NCI-H2107 treated with DMSO at 0.1 percent for 48 hours (cell line): ENCODE measurements at regions not wholly inside any gene's neighbourhood (a gene's known extent, or its start where the extent isn't known, plus 50 kb on each side); places are given as distances from the start of the nearest gene placed in this dataset.
"Not testable (repeated sequence)": the region's sequence is repeated elsewhere in the genome, so short reads cannot be mapped to it uniquely, and the experiment has no call there.

ENCODE experiments used
- DNase-seq: peaks from one replicate; lab custom pipeline; 2025; ENCODE audit not compliant: unreplicated experiment; lab: John Stamatoyannopoulos, UW

DNA sequence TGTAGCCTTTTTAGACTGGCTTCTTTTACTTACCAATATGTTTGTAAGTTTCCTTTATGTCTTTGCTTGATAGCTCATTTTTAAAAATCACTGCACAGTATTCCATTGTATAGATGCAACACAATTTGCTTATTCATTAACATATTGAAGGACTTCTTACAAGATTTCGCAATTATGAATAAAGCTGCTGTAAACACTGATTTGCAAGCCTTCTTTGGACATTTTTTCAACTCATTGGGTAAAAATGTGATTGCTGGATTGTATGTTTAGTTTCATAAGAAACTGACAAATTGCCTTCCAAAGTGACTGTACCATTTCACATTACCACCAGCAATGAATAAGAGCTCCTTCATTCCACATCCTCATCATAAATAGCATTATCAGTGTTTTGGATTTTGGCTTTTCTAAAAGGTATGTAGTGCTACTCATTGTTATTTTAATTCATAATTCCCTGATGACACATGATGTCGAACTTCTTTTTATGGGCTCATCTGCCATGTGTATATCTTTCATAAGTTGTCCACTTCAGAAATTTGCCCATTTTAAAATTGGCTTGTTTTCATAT, 80.7 kb downstream of the TFAP2B start:
- DNase-seq = no peak

DNA sequence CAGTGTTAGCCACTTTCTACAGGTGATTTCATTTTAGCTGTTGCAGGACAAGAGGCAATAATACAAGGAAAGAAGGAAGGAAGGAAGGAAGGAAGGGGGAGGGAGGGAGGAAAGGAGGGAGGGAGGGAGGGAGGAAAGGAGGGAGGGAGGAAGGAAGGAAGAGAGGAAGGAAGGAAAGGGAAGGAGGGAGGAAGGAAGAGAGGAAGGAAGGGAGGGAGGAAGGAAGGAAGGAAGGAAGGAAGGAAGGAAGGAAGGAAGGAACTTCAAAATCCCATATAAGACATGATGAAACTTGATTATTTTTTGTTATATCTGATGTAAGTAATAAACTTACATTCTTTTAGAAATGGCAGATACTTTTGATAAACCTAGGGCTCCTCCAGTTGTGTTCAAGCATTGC, 83.6 kb downstream of the TFAP2B start:
- no peak for DNase-seq

DNA sequence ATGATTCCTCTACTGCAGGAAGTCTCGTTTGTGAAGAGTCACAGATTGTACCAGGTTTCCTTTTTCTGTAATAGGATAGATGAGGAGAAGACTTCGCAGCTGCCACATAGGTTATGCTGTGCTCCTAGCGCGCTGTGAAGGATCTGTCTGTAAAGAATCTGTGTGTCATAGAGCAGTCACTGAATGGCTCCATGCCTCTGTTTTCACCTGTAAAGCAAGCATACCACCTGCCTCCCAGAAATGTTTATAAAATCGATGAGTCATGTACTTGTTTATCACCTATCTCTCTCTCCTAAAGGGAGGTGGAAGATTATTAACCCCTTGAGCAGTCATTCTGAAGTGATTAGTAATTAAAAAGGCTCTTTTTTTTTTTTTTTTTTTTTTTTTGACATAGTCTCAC, 86.6 kb downstream of the TFAP2B start:
- peak; percentile 66 for DNase-seq

DNA sequence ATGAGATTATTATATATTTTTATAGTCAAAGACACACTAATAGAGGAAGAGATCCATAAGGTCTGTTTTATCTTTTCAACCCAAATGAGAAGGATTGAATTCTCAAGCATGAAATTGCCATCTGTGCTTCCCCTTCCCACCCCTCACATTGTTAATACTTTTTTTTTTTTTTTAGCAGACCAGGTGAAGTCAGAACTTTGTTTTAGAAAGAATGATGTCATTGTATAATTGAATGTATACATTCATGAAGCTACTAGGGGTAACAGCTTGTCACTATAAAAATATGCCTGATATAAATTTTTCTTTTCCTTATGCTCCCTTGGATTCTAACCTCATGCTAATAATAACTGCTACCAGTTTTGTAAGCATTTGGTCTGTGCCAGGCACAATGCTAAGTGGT, 88.9 kb downstream of the TFAP2B start:
- DNase-seq = no peak

DNA sequence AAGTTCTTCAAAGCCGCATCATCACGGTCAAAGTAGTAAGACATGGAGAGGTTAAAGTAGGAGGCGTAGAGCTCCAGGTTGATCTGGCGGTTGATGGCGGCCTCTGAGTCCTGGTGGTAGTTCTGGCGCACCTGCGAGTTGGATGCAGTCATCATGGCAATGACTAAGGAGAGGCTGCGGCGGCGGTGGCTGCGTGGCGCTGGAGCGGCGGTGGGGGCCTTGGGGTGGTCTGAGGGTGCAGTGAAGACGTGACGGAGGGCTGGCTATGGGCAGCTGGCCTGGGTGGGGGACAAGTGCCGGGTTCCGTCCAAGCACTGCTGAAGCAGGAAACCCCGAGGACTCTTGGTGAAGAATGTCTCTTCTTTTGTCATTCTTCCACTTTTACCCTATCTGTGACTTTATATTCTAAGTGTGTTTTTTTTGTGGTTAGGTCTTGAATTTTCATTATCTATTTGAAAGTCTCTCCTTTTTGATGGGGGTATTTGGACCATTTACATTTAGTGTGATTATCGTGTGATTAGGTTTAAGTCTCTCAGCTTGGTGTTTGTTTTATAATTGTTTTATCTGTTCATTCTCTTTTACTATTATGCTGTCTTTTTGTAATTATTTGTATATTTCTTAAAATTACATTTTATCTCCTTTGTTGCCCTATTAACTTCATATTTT, 94.6 kb downstream of the TFAP2B start:
- no peak for DNase-seq

DNA sequence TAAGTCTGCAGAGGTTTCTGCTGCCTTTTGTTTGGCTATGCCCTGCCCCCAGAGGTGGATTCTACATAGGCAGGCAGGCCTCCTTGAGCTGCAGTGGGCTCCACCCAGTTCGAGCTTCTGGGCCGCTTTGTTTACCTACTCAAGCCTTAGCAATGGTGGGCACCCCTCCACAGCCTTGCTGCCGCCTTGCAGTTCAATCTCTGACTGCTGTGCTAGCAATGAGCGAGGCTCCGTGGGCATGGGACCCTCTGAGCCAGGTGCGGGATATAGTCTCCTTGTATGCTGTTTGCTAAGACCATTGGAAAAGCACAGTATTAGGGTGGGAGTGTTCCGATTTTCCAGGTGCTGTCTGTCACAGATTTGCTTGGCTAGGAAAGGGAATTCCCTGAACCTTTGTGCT, 102.7 kb downstream of the TFAP2B start:
- not testable (repeated sequence) for DNase-seq

DNA sequence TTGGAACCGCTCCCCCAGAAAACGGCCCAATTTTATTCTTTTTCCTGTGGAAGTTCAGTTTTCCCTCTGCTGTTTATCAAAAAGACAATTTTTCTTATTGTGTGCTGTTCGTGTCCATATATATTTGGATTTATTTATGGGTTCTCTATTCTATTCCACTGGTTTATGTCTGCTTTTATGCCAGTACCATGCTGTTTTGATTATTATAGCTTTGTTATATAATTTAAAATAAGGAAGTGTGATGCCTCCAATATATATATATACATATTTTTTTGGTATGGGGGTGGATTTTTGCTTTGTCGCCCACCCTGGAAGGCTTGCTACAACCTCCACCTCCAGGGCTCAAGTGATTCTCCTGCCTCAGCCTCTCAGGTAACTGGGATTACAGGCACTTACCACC, 103.3 kb downstream of the TFAP2B start:
- DNase-seq = no peak

DNA sequence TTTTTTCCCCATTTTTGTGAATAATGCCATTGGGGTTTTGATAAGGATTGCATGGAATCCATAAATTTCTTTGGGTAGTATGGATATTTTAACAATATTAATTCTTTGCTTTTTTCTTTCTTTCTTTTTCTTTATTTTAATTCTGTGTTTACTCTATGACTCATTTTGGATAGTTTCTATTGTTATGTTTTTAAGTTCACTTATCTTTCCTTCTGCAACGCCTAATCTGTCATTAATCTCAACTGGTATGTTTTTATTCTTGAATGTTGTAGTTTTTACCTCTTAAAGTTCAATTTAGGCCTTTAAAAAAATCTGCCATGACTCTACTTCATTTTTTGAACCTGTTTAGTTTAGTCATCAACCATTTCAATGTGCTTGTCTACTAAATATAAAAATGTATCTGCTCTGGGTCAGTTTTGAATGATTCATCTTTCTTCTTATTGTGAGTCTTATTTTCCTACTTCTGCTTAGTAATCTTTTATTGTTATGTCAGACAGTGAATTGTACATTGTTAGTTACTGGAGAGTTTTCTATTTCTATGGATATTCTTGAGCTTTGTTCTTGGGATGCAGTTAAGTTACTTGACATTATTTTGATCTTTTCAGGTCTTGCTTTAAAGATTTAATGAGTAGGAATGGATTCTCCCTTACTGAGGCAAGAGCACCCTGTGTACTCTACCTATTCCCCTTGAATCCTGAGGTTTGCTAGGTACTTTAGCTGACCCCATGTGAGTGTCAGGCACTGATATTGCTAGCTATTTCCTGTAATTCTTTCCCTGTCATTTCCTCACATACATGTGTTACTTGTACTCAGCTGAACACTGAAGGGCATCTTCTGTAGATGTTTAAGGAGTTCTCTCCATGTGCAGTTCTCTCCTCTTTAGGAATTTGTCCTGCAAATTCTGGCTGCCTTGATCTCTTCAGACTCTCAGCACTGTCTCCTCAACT, 104.2 kb downstream of the TFAP2B start:
- no peak for DNase-seq

DNA sequence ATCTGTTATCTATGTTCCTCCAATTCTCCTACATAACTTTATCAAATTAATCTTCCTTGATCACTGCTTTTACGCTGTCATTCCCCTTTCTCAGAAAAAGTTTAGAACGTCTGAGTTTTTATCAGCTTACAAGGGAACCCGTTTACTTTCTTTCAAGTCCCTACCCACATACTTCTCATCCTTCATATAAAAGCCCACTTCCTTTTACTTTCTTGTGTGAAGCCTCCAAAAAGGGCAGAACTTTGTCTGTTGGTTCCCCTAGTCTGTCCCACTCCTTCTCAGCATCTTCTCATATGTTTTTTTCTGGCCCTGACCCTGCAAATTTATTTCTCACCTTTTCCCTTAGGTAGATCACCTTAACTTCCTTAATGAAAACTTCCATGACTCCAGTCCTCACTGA, 106.1 kb downstream of the TFAP2B start:
- DNase-seq = no peak

DNA sequence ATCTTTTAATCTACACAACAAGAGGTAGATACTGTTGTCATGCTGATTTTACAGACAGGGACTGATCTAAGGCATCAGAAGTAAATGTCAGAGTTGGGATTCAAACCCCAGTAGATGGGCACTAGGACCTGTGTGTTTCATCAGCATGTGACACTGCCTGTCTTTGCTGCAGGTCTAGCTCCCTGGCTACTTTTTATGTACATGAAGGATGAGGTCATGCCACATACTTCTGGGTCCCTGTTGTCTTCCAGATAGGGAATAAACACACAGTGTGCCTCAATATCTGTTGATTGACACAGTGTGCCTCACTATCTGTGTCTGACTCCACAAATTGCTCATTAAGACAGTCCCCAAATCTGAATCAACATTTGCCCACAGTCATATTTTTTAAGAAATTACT, 106.9 kb downstream of the TFAP2B start:
- no peak for DNase-seq

DNA sequence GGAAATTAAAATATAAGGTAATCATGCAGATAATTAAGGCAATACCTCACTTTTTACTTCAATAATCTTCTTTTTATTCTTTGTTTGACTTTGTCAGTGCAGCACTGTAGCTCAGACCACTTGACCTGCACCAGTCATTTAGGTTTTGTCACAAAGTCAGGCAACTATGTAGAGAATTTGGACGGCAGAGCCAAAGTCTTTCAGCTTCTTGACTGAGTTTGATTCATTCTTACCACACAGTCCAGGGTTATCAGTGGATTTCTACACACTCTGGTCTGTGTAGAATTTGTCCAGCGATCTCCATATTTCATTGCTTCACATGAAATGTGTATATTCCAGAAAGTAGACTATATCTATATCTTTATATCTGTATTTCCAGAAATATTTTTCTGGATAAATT, 107.3 kb downstream of the TFAP2B start:
- no peak for DNase-seq

DNA sequence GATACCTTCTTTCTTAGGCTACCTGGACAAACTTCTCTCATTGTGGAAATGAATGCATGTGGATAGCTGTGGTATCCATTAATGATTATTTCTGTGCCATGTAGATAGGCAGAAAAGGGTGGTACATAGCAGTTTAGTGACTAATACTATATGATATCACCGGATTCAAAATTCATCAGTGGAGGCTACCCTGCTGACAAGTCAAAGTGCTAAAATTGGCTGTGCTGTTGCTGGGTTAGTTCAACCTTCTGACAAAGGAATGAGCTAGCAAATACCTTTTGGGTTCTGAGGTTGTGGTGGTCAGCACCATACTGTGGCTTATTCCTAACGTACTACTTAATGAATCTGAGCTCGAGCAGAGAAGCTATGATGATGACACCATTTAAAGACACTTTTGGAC, 109.1 kb downstream of the TFAP2B start:
- DNase-seq = no peak

DNA sequence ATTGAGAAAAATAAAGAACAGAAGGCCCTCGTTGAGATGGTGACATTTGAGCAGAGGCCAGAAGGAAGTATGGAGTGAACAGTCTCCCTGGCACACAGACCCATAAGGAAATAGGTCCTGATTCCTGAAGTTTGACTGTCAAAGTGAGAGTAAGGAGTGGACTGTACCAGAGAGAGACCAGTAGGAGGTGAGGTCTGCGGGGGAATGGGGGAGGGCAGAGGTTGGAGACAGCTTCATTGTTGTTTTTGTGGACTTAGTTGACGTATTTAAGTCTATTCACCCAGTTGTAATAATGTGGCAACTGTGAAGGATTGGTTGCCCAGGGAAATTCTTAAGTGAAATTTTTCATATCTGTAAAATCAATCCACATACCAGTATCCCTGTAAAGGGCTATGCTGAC, 110.7 kb downstream of the TFAP2B start:
- DNase-seq = no peak

DNA sequence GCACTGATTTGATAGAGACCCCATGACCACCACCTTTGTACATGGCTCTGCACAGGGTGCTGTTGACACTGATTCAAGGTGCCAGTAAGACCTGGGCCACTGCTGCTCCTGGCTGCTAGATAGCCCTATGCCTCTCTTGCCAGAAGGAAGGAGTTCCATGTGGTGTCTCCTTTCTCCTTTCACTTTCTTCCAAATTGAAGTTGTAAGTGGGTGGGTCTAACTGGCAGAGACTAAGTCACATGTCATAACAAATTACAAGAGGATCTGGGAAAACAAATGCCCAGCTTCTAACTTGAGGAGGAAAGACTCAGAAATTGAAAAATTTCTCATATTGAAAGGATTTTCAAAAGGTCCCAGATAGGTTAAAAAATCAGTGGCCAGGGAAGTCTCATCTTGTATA, 116.8 kb downstream of the TFAP2B start:
- no peak for DNase-seq

DNA sequence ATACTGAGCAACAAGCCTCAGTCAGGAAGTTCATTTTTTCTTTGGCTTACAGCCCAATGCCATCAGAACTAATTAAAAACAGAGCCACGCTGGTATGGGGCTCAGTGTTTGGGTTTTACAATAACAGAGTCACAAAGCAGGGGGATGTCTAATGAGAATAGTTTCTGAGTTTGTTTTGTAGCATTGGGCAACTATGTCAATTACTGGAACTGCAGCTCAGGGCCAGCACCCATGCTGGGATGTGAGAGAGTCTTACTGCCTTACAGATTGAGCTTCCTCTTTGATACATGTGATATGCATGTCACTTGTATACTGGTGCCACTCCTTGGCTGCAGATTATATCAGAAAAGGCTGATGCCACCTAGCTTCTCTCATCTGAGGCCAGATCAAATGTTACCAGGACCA, 117.6 kb downstream of the TFAP2B start:
- DNase-seq = no peak

DNA sequence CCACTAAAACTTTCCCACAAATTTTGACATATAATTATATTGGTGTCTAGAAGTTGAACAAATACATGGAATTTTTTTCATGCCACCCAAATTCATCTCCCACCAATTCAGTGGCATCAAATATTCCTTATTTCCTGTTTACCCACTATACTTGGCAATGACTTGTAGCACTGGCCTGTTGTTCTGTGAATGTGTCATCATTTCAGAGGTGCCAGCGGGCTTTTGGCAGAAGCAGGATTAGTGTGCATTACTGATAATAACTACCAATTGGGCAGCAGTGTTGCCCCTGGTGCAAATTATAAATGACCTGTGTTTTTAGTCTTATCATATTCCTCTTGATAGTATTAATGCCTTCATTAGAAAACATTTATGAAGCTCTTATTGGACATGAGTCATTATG, 121.3 kb downstream of the TFAP2B start:
- DNase-seq = no peak

DNA sequence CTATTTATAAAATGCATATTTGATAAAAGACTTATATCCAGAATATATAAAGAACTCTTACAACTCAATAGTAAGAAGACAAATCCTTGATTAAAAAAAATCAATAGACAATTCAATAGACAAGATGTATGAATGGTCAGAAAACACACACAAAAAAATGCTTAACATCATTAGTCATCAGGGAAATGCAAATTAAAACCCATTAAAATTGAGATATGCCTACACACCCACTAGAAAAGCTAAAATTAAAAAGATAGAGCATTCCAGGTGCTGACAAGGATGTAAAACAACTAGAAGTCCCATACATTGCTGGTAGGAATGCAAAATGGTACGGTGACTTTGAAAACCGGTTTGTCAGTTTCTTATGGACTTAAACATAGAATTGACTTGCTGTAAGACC, 127.1 kb downstream of the TFAP2B start:
- no peak for DNase-seq

DNA sequence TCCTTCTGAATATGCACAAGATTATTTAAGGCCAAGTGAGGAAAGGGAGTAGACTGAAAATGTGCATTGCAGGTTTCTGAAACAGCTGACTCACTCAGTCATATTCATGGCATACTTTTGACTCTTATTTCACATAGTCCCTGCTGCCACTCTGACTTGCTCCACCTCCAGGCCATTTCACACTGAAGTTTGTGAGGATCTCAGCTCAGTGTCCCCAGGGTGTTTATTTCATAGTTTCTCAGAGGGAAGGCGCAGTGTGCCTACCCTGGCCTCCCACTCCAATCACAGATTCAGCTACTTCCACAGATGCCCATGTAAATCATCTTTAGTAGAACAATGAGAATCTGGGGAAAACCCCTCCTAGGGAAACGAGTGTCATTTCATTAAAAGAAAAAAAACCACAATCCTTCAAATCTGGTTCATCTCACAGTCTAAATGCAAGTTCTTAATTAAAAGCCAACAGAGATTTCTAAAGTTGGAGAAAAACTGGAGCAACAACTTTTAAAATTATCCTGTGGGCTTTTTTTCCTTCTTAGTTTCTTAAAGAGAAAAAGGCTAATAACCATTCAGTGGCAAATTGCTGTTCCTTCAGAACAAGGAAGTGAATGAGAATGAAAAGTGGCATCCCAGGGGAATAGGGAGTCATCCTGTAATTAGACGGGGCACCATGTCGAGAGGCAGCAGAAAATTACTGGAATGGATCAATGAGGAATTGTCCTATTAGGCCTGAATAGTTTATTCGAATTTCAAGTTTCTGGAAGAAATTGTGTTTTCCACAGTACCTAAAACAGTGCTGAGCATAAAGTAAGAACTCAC, 133.6 kb downstream of the TFAP2B start:
- DNase-seq = peak; percentile 69

DNA sequence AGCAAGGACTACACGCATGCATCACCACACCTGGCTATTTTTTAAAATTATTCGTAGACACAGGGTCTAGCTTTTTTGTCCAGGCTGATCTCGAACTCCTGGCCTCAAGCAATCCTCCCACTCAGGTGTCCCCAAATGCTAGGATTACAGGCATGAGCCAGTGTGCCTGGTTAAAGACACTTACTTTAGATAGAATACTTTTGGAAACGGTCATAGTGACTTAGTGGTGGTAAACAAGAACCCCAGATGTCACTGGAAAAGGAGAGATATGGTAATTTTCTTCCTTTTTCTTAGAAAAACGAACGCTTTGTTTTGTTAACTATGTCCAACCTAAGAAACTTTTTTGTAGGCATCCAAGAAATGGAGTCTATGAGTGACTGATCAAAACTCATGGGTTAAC, 137.3 kb downstream of the TFAP2B start:
- DNase-seq = no peak

DNA sequence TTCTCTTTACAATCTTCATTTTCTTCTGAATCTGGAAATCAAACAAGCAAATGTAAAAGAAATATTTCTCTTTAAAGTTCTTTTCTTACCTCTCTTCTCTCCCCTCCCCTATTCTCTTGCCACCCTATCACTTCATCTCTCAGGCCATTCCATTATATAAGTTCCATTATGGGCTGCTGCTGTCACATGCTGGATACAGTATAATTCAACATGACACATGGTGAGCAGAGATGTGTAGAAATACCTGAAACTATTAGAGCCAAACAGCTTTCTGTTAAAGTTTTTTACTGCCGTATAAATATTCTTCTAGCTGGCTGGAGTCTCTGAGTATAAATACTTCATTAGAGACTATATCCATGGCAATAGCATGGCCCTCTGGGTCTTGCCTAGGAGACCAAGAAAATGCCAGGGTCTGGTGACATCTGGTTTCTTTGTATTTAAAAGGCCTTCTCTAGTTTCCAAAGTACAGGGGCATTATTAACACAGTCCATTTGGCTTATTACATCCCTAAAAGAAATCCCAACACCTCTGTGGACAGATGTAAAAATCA, 139.6 kb downstream of the TFAP2B start:
- no peak for DNase-seq

DNA sequence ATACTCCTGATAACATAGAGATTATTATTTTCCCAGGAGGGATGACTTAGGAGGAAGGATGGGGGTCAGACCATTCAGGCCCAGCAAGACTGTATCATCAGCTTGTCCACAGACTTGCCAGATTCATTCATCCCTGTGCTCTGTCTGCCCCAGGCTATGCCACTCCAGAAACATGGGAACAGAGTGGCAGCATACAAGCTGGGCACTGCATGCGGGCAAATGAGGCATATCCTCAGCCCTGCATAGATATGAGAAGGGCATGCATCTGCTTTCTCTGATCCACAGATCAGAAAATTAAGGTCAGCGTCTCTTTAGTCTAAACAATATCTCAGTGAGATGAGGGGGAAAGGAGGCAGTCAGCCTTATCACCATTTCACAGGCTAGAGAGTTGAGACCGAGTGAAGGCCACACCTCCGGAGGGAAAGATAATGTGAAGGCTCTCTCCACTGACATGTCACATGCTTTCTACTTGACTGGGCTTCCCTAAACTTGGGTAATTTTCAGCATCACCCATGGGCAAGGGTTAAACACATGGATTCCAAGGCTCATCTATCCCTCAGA, 140.5 kb downstream of the TFAP2B start:
- DNase-seq = no peak
